ENCODE measurements at regions not wholly inside any gene's neighbourhood (a gene's known extent, or its start where the extent isn't known, plus 50 kb on each side); places are given as distances from the start of the nearest gene placed in this dataset.

DNA sequence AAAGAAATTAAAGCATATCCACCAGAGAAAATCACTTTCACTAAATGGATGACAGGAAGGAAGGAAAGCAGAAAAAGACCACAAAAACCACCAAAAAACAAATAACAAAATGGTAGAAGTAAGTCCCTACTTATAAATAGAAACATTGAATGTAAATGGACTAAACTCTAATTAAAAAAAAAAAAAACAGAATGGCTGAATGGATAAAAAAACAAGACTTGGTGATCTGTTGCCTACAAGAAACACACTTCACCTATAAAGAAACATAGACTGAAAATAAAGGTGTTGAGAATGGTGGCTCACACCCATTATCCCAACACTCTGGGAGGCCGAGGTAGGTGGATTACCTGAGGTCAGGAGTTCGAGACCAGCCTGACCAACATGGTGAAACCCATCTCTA, 122.9 kb downstream of the HMHB1 start:
- ATAC-seq (no peak), DNase-seq (ENCODE audit: low spot score) (no peak), FAIRE-seq (no peak)
- Histone ChIP-seq H4K20me1 (ENCODE audit: insufficient read depth, low read length) (no peaks in the 10 kb centered on the region), H3K36me3 (replicated peaks in 1 of 2; ENCODE audit: control insufficient read depth in 1 of 2, insufficient read depth in 2 of 2, low read length in 2 of 2) (no peaks in the 10 kb centered on the region), H2AFZ (ENCODE audit: low read length) (no peak overlapping the region), H3K4me1 (ENCODE audit: insufficient read depth, low read length) (no peaks in the 10 kb centered on the region), H3K4me2 (ENCODE audit: low read depth, low read length) (no peak overlapping the region), H3K9me3 (ENCODE audit: low read length) (no peaks in the 10 kb centered on the region; the same call in 1 of the 2 replicates), H3K27ac (ENCODE audit: extremely low read length, insufficient read depth, low read length) (no peak overlapping the region), H3K9ac (ENCODE audit: insufficient read depth, low read depth, low read length) (no peak overlapping the region), H3K4me3 (replicated peaks in 1 of 3; ENCODE audit: insufficient read depth in 1 of 3, low read depth in 2 of 3, low read length in 3 of 3) (no peak overlapping the region), H3K79me2 (ENCODE audit: insufficient read depth, low read length) (no peaks in the 10 kb centered on the region), H3K27me3 (ENCODE audit: control insufficient read depth in 1 of 2, insufficient read depth in 2 of 2, low read length in 2 of 2) (no peaks in the 10 kb centered on the region)
- ChIA-PET CTCF (ENCODE audit: low intra/inter-chr PET ratio, low total read pairs) (no interaction called here), POLR2A (no interaction called here)
- in situ Hi-C loops (cut with HindIII; ENCODE audit: extremely low pct_ligation_motif_present, low pct_unique_long_range_greater_than_20kb) (no loop called here), intact Hi-C loops (cut with micrococcal nuclease; ENCODE audit: unreplicated experiment) (no loop called here)
- WGBS (ENCODE audit: low lambda C conversion rate) = 0% methylated on average over 2 of the region's 2 CpGs
- TF ChIP-seq ZNF768 (CRISPR knock-in tag; IDR thresholded peaks at IDR 0.05) (no peak), RBFOX2 (IDR thresholded peaks at IDR 0.05; ENCODE audit: low read depth, low read length) (no peak), CEBPZ (IDR thresholded peaks at IDR 0.05; ENCODE audit: low read length) (no peak), PHF8 (CRISPR knock-in tag; IDR thresholded peaks at IDR 0.05) (no peak), MTA3 (CRISPR knock-in tag; IDR thresholded peaks at IDR 0.05) (no peak), ZMAT5 (CRISPR knock-in tag; IDR thresholded peaks at IDR 0.05; ENCODE audit: borderline replicate concordance, low read depth) (no peak)
- BruUV-seq (replicated peaks) = no TSS peak

DNA sequence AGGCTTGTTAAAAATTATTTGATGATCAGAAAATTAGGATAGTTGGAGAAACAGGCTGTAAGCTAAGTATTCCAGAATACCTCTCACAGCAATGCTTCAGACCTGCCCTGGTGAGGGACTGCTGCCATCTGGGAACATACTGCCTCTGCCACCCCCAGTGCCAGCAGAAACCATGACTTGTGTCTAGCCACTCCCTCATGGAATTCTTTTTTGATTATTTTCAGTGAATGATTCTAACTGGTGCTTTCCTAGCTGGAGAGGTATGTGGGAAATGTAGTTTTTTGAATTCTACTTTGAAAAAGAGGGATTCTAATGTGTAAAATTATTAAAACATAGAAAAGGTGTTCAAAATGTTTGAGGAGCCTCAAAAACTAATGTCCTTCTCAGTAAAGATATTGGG, 126.3 kb downstream of the HMHB1 start:
- FAIRE-seq (no peak), DNase-seq (ENCODE audit: low spot score) (no peak), ATAC-seq (no peak)
- H3K4me2 ChIP-seq (ENCODE audit: low read depth, low read length) = no peak overlapping the region
- no peak overlapping the region for H2AFZ ChIP-seq (ENCODE audit: low read length)
- ChIA-PET POLR2A (no interaction called here), CTCF (ENCODE audit: low intra/inter-chr PET ratio, low total read pairs) (no interaction called here)
- in situ Hi-C loops (cut with HindIII; ENCODE audit: extremely low pct_ligation_motif_present, low pct_unique_long_range_greater_than_20kb) = no loop called here
- intact Hi-C loops (cut with micrococcal nuclease; ENCODE audit: unreplicated experiment) = no loop called here
- no peak overlapping the region for H3K9ac ChIP-seq (ENCODE audit: insufficient read depth, low read depth, low read length)
- H3K4me1 ChIP-seq (ENCODE audit: insufficient read depth, low read length) = no peaks in the 10 kb centered on the region
- H3K4me3 ChIP-seq (replicated peaks in 1 of 3; ENCODE audit: insufficient read depth in 1 of 3, low read depth in 2 of 3, low read length in 3 of 3) = no peak overlapping the region
- H3K9me3 ChIP-seq (ENCODE audit: low read length) = no peaks in the 10 kb centered on the region; the same call in 1 of the 2 replicates
- H3K27ac ChIP-seq (ENCODE audit: extremely low read length, insufficient read depth, low read length) = no peak overlapping the region
- no TSS peak for BruUV-seq (replicated peaks)
- H4K20me1 ChIP-seq (ENCODE audit: insufficient read depth, low read length) = no peaks in the 10 kb centered on the region
- H3K27me3 ChIP-seq (ENCODE audit: control insufficient read depth in 1 of 2, insufficient read depth in 2 of 2, low read length in 2 of 2) = no peaks in the 10 kb centered on the region
- no peaks in the 10 kb centered on the region for H3K36me3 ChIP-seq (replicated peaks in 1 of 2; ENCODE audit: control insufficient read depth in 1 of 2, insufficient read depth in 2 of 2, low read length in 2 of 2)
- no peaks in the 10 kb centered on the region for H3K79me2 ChIP-seq (ENCODE audit: insufficient read depth, low read length)
- no peak for TF ChIP-seq IKZF4 (CRISPR knock-in tag; IDR thresholded peaks at IDR 0.05; ENCODE audit: borderline replicate concordance, low read depth, not compliant biosample characterization)
- no peak for TF ChIP-seq ZMAT3 (CRISPR knock-in tag; conservative IDR thresholded peaks at IDR 0.05)
- TF ChIP-seq ZNF879 (CRISPR knock-in tag; IDR thresholded peaks at IDR 0.05) = no peak
- no peak for TF ChIP-seq FOXP1 (IDR thresholded peaks at IDR 0.05)
- TF ChIP-seq FOXP1 (CRISPR knock-in tag; IDR thresholded peaks at IDR 0.05) = no peak
- TF ChIP-seq ARID5B (CRISPR knock-in tag; IDR thresholded peaks at IDR 0.05) = no peak

All from HepG2 (cell line).